AG04450 (cell line): ENCODE measurements at regions not wholly inside any gene's neighbourhood (a gene's known extent, or its start where the extent isn't known, plus 50 kb on each side); places are given as distances from the start of the nearest gene placed in this dataset. TPM values are rescaled to one million over a fixed set of nuclear protein-coding genes. Genes with fewer than 3 reads are reported as not detected.

ENCODE experiments used
- CTCF ChIA-PET: fragments of 300-600, 350-600 bp; formaldehyde crosslinking; extraction: SDS; loops from one replicate; lab custom pipeline; 2022; ENCODE audit warnings: antibody characterized with exemption, inconsistent platforms; lab: Charles Lee
- POLR2A ChIA-PET: fragments of 350-600 bp; formaldehyde crosslinking; extraction: SDS; loops from one replicate; lab custom pipeline; 2021; ENCODE audit warnings: antibody characterized with exemption, inconsistent platforms; lab: Yijun Ruan, JAX
- DNase-seq: peaks from one replicate; pipeline ENCODE4 v3.0.0-alpha.2; 2011; ENCODE audit warnings: low read depth, low spot score
- H3K27ac ChIP-seq: one replicate; pipeline ENCODE4 v1.5.1; 2012; ENCODE audit warnings: low read depth, low read length, control low read depth
- H3K27me3 ChIP-seq: one replicate; pipeline ENCODE4 v1.6.0; 2012; ENCODE audit warnings: low read length; ENCODE audit not compliant: control insufficient read depth, insufficient read depth
- H3K4me3 ChIP-seq: 2 replicates; pipeline ENCODE4 v1.5.1; 2011; ENCODE audit warnings: mild to moderate bottlenecking, low read depth, low read length, control low read depth
- H3K9me3 ChIP-seq: 2 replicates; pipeline ENCODE4 v1.5.1; 2012; ENCODE audit warnings: low read length; ENCODE audit not compliant: control insufficient read depth, insufficient read depth
- CTCF ChIP-seq: IDR thresholded peaks from 2 replicates; pipeline ENCODE4 v1.5.1; 2011; ENCODE audit warnings: low read depth, low read length, control low read depth, inconsistent platforms
- small RNA-seq: library from RNA; depleted of rRNA; stranded (forward); fragments of <200 nt; gene quantifications from one replicate; pipeline ENCODE3, GENCODE V24; 2012; ENCODE audit warnings: low read depth; ENCODE audit not compliant: insufficient read length

GRCh38 chr11:24437123-24437522, 59.7 kb upstream of the LUZP2 start:
- TF ChIP-seq CTCF: no peak
- ChIA-PET POLR2A (no interaction called here), CTCF (no interaction called here)
- no peaks in the 10 kb centered on the region for H3K27me3 ChIP-seq
- no peak overlapping the region for H3K27ac ChIP-seq
- DNase-seq: no peak
- H3K4me3 ChIP-seq: no peak overlapping the region
- no peaks in the 10 kb centered on the region for H3K9me3 ChIP-seq

Small RNAs in the stretch of these regions (small RNA-seq; reads per million reads assigned to genes)
- gene AC100767.1 (not detected), gene MIR8054 (not detected), gene RNU6-783P (not detected)
